ENCODE measurements at regions not wholly inside any gene's neighbourhood (a gene's known extent, or its start where the extent isn't known, plus 50 kb on each side); places are given as distances from the start of the nearest gene placed in this dataset.

DNA sequence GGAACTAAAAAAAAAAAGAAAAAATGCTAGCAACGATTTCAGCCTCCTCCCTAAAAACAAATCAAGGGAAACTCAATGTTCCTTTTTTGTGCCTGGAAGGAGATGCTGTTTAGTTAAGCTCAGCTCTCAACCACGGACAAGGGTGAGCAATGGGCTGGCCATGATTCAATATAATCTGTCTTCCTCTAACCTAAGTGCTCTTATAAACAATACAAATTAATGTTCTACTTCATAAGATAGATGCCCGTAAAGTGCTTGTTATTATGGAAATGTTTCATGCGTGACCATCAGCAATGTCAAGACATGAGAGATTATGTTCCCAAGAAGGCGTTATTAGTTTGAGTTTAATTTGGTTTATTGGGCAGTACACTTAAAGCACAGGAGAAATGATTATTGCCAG is 320.3 kb downstream of the SFMBT2 start:
- Histone ChIP-seq H3K4me1 (ENCODE audit: control insufficient read depth in 1 of 2, insufficient read depth in 2 of 2, low read length in 2 of 2) (peaks cover 0 to 11% of the 10 kb centered on the region in 2 donors), H3K27ac (ENCODE audit: low read length) (no peak overlapping the region), H3K4me3 (ENCODE audit: low read depth in 1 of 2, low read length in 2 of 2) (no peak overlapping the region), H3K9me3 (ENCODE audit: control insufficient read depth in 1 of 2, low read length in 2 of 2) (no peaks in the 10 kb centered on the region), H3K36me3 (ENCODE audit: control insufficient read depth in 1 of 2, insufficient read depth in 2 of 2, low read length in 2 of 2) (no peaks in the 10 kb centered on the region), H3K27me3 (ENCODE audit: low read depth, low read length) (no peaks in the 10 kb centered on the region)

DNA sequence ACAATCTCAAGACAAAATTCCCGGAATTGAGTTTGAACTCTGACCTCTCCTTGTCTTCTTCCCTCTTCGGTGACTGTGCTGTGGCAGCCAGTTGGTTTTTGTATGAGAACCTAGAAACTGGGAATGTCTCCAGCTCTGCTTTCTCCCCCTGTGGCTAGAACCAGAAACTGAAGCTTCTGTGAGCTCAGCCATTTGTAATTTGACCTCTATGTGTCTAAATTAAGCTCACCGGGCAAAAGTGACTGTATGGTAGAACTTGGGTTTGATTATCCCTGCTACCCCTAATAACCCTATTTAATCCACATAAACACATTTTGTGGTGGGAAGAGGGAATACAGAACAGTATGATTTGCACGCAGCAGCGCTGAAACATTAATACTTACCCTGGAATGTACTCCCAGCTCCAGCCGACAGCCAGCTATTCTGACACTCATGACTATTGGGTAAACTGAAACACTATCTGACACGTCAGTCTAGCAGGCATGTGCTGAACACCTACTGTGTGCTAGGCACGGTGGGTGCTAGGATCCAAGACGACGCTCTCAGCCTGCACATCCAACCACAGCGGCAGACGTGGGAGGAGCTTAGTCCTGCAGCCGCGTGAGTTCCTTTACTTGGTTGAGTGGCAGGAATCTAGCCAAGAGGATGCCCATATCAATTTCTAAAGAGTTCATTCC is 324.8 kb downstream of the SFMBT2 start:
- H3K4me1 ChIP-seq (ENCODE audit: control insufficient read depth in 1 of 2, insufficient read depth in 2 of 2, low read length in 2 of 2): peaks cover 0 to 17% of the 10 kb centered on the region in 2 donors

DNA sequence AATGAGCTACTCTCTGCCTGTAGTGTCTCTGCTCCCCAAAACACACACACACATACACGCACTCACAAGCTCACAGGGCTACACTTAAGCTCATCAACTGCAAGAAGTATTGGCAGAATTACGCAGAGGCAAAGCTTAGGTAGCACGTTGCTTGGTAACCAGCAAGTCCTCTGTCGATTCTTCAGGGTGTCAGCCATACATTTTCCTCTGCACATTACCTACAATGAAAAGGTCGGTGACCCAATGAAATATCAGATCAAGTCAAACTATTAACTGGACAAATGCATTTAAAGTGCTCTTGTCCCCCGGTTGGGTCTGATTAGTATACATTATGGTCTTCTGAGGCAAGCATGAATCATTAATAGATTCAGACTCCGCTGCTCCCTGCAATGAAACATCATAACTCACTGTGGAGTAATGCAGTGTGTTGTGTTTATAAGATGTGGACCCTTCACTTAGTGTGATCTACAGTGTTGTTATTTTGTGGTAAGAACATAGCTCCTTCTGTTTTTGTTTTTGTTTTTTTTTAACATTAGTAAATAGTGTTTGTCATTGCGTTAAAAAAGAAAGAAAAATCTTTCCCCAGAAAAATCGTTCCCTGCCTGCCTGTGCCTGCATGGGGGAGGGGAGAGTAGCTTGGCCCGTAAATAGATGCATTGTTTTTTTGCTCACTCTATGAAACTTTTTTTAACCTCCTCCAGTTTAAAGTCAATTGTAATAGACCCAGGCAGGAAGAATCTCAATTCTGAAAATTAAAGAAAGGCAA is 325.5 kb downstream of the SFMBT2 start:
- no peaks in the 10 kb centered on the region for H3K36me3 ChIP-seq (ENCODE audit: control insufficient read depth in 1 of 2, insufficient read depth in 2 of 2, low read length in 2 of 2)
- no peak overlapping the region for H3K4me3 ChIP-seq (ENCODE audit: low read depth in 1 of 2, low read length in 2 of 2)
- no peaks in the 10 kb centered on the region for H3K9me3 ChIP-seq (ENCODE audit: control insufficient read depth in 1 of 2, low read length in 2 of 2)
- peaks cover 0 to 17% of the 10 kb centered on the region in 2 donors for H3K4me1 ChIP-seq (ENCODE audit: control insufficient read depth in 1 of 2, insufficient read depth in 2 of 2, low read length in 2 of 2)
- H3K27ac ChIP-seq (ENCODE audit: low read length): no peak overlapping the region
- H3K27me3 ChIP-seq (ENCODE audit: low read depth, low read length): no peaks in the 10 kb centered on the region

More for the DNA sequence above, 324.8 kb downstream of the SFMBT2 start:
- Histone ChIP-seq H3K4me3 (ENCODE audit: low read depth in 1 of 2, low read length in 2 of 2) (no peak overlapping the region), H3K27ac (ENCODE audit: low read length) (no peak overlapping the region), H3K27me3 (ENCODE audit: low read depth, low read length) (no peaks in the 10 kb centered on the region), H3K36me3 (ENCODE audit: control insufficient read depth in 1 of 2, insufficient read depth in 2 of 2, low read length in 2 of 2) (no peaks in the 10 kb centered on the region), H3K9me3 (ENCODE audit: control insufficient read depth in 1 of 2, low read length in 2 of 2) (no peaks in the 10 kb centered on the region)

DNA sequence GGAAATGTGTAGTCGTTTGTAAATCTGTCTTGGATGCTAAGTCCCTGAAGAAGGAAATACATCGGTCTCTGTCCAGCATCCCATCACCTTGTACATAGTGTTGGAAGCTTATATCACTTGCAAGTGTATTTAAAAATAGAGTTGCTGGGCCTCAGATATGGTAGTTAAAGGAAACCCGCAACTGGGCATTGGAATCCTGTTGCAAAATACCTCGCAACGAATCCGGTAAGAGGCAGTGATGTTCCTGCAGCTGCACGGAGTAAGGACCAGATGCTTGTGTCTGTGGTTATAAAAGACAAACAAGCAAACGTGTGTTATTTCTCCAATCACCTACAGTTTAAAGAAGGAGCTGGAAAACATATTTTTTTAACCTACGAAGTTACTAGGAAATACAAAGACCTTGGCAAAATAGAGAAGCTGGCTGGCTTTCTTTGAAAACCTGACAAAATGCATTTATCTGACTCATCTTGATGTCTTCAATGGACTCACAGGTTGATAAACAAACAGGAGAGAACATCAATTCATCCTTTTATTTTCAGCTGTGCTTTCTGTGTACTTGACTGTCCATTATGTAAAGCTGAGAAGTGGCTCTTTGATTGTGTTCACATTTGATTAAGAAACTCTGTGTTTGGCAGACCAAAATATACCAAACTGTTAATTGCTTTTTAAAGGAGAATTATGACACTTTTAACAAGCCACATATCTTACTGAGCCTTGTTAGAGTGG is 326.4 kb downstream of the SFMBT2 start:
- peaks cover 0 to 11% of the 10 kb centered on the region in 2 donors for H3K4me1 ChIP-seq (ENCODE audit: control insufficient read depth in 1 of 2, insufficient read depth in 2 of 2, low read length in 2 of 2)
- H3K9me3 ChIP-seq (ENCODE audit: control insufficient read depth in 1 of 2, low read length in 2 of 2): no peaks in the 10 kb centered on the region
- H3K36me3 ChIP-seq (ENCODE audit: control insufficient read depth in 1 of 2, insufficient read depth in 2 of 2, low read length in 2 of 2): no peaks in the 10 kb centered on the region
- no peak overlapping the region for H3K4me3 ChIP-seq (ENCODE audit: low read depth in 1 of 2, low read length in 2 of 2)
- no peak overlapping the region for H3K27ac ChIP-seq (ENCODE audit: low read length)
- no peaks in the 10 kb centered on the region for H3K27me3 ChIP-seq (ENCODE audit: low read depth, low read length)

DNA sequence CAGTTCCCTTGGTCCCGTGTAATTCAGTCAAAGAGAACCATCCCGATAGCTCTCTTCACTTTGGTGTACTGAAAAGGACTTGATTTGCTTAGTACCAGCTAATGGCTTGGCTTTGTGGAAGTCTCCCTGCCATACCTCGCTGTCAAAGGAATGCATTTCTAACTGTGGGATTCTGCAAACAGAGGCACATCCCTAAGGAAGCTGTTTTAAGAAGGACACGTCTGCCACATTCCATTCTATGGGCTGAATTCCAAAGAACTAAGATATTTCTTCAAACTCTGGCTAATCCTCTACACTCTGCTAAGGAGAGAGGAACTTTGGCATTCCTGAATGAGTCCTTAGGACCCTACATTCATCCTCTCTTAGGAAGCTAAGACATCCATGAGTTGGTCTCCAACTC is 327.9 kb downstream of the SFMBT2 start:
- Histone ChIP-seq H3K9me3 (ENCODE audit: control insufficient read depth in 1 of 2, low read length in 2 of 2) (no peaks in the 10 kb centered on the region), H3K4me1 (ENCODE audit: control insufficient read depth in 1 of 2, insufficient read depth in 2 of 2, low read length in 2 of 2) (peaks cover 0 to 11% of the 10 kb centered on the region in 2 donors), H3K27ac (ENCODE audit: low read length) (no peak overlapping the region)

DNA sequence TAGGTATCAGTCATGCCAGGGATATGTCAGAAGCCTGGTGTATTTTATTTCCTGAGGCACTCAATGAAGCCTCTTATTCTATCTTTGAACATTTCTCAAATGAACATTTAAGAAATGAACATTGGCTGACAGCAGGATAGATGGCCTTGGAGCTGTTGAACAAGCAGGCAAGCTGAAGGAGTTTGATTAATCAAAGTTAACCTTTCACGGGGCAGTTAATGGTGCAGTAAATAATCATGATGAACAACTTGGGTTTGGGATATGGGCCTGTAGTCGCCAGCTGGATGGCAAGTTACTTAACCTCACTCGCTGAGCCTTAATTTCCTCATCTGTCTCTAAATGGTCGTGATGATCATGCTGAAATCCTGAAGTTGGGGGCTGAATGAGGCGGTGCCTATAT is 333.0 kb downstream of the SFMBT2 start:
- no peaks in the 10 kb centered on the region for H3K36me3 ChIP-seq (ENCODE audit: control insufficient read depth in 1 of 2, insufficient read depth in 2 of 2, low read length in 2 of 2)
- no peaks in the 10 kb centered on the region for H3K9me3 ChIP-seq (ENCODE audit: control insufficient read depth in 1 of 2, low read length in 2 of 2)
- H3K27me3 ChIP-seq (ENCODE audit: low read depth, low read length): no peaks in the 10 kb centered on the region
- H3K4me3 ChIP-seq (ENCODE audit: low read depth in 1 of 2, low read length in 2 of 2): no peak overlapping the region
- no peaks in the 10 kb centered on the region for H3K4me1 ChIP-seq (ENCODE audit: control insufficient read depth in 1 of 2, insufficient read depth in 2 of 2, low read length in 2 of 2)
- no peak overlapping the region for H3K27ac ChIP-seq (ENCODE audit: low read length)

More for the DNA sequence above, 327.9 kb downstream of the SFMBT2 start:
- Histone ChIP-seq H3K36me3 (ENCODE audit: control insufficient read depth in 1 of 2, insufficient read depth in 2 of 2, low read length in 2 of 2) (no peaks in the 10 kb centered on the region), H3K4me3 (ENCODE audit: low read depth in 1 of 2, low read length in 2 of 2) (no peak overlapping the region), H3K27me3 (ENCODE audit: low read depth, low read length) (no peaks in the 10 kb centered on the region)

DNA sequence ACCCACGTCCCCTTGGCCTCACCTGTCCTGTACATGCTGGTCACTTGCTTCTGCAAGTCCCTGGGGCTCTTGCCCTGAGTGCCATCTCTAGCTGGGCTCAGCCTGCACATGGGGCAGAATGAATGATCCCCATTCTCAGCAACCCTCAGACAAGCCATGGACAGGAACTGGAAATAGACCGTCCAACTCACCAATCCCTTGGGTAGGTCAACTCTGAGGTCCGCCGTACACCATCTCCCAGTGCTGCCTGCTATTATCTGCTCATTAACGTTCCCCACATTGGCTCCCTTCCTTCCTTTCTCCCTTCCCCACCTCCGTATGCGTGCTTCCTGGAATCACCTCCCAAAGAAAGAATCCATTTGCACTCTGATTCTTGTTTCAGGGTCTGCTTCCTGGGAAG is 335.0 kb downstream of the SFMBT2 start:
- Histone ChIP-seq H3K4me1 (ENCODE audit: control insufficient read depth in 1 of 2, insufficient read depth in 2 of 2, low read length in 2 of 2) (no peaks in the 10 kb centered on the region), H3K9me3 (ENCODE audit: control insufficient read depth in 1 of 2, low read length in 2 of 2) (peaks cover 0 to 5% of the 10 kb centered on the region in 2 donors), H3K27me3 (ENCODE audit: low read depth, low read length) (no peaks in the 10 kb centered on the region), H3K27ac (ENCODE audit: low read length) (no peak overlapping the region), H3K4me3 (ENCODE audit: low read depth in 1 of 2, low read length in 2 of 2) (no peak overlapping the region), H3K36me3 (ENCODE audit: control insufficient read depth in 1 of 2, insufficient read depth in 2 of 2, low read length in 2 of 2) (no peaks in the 10 kb centered on the region)

DNA sequence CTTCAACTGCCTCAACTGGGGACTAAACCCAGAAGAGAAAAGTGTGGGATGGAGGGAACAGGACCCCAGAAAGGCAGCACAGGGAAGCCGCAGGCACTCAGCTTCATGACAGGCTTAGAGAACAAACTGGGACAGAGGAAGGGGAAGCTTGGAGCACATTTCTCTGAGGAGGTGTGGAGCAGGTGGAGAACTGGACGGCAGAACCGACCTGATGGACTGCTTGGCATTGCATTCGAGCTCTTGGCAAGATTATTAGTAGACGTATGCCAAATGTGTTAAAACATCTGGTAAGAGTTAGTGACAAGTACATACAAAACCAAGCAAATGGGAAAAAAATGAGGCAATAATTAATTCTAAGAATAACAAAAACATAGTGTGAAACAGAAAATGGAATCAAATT is 335.7 kb downstream of the SFMBT2 start:
- peaks cover 0 to 5% of the 10 kb centered on the region in 2 donors for H3K9me3 ChIP-seq (ENCODE audit: control insufficient read depth in 1 of 2, low read length in 2 of 2)
- H3K4me1 ChIP-seq (ENCODE audit: control insufficient read depth in 1 of 2, insufficient read depth in 2 of 2, low read length in 2 of 2): no peaks in the 10 kb centered on the region
- H3K27ac ChIP-seq (ENCODE audit: low read length): no peak overlapping the region
- no peaks in the 10 kb centered on the region for H3K27me3 ChIP-seq (ENCODE audit: low read depth, low read length)
- H3K36me3 ChIP-seq (ENCODE audit: control insufficient read depth in 1 of 2, insufficient read depth in 2 of 2, low read length in 2 of 2): no peaks in the 10 kb centered on the region
- H3K4me3 ChIP-seq (ENCODE audit: low read depth in 1 of 2, low read length in 2 of 2): no peak overlapping the region

DNA sequence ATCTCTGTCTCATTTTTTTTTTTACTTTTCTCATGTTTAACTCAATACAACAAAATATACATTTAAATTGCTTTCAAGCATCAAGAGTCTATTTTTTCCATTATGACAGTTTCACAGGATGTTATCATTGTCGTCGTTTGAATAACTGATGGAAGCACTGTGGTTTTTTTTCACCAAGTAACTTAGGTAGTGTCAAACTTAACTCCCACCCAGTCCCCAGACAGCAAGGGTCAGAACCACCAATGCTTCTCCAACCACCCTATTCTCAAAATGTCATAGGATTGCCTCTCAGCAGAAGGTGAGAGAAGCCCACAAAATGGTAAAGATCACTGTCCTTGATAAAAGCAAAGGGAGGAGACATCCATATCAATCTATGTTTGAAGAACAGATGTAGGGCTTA is 339.4 kb downstream of the SFMBT2 start:
- Histone ChIP-seq H3K4me1 (ENCODE audit: control insufficient read depth in 1 of 2, insufficient read depth in 2 of 2, low read length in 2 of 2) (no peaks in the 10 kb centered on the region), H3K4me3 (ENCODE audit: low read depth in 1 of 2, low read length in 2 of 2) (no peak overlapping the region), H3K27ac (ENCODE audit: low read length) (no peak overlapping the region), H3K9me3 (ENCODE audit: control insufficient read depth in 1 of 2, low read length in 2 of 2) (peaks cover 0 to 5% of the 10 kb centered on the region in 2 donors), H3K36me3 (ENCODE audit: control insufficient read depth in 1 of 2, insufficient read depth in 2 of 2, low read length in 2 of 2) (no peaks in the 10 kb centered on the region), H3K27me3 (ENCODE audit: low read depth, low read length) (no peaks in the 10 kb centered on the region)

DNA sequence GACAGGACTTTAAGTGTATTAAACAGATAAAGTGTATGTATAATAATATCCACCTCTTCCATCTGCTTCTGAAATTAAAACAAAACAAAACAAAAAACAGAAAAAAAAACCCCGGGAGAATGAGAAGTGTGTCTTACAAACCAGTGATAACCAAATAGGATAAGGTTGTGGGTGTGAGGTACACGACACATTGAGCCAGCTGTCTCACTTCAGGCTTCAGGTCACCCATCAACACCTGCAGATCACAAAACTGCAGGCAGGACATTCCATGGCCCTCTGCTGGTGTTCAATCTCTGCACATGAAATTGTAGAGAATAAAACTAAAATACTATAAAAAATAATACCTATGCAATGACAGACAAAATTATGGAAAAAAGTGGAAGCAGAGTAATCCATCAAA is 339.9 kb downstream of the SFMBT2 start:
- Histone ChIP-seq H3K4me1 (ENCODE audit: control insufficient read depth in 1 of 2, insufficient read depth in 2 of 2, low read length in 2 of 2) (no peaks in the 10 kb centered on the region), H3K36me3 (ENCODE audit: control insufficient read depth in 1 of 2, insufficient read depth in 2 of 2, low read length in 2 of 2) (no peaks in the 10 kb centered on the region), H3K4me3 (ENCODE audit: low read depth in 1 of 2, low read length in 2 of 2) (no peak overlapping the region), H3K27ac (ENCODE audit: low read length) (no peak overlapping the region), H3K27me3 (ENCODE audit: low read depth, low read length) (no peaks in the 10 kb centered on the region), H3K9me3 (ENCODE audit: control insufficient read depth in 1 of 2, low read length in 2 of 2) (peaks cover 0 to 5% of the 10 kb centered on the region in 2 donors)

DNA sequence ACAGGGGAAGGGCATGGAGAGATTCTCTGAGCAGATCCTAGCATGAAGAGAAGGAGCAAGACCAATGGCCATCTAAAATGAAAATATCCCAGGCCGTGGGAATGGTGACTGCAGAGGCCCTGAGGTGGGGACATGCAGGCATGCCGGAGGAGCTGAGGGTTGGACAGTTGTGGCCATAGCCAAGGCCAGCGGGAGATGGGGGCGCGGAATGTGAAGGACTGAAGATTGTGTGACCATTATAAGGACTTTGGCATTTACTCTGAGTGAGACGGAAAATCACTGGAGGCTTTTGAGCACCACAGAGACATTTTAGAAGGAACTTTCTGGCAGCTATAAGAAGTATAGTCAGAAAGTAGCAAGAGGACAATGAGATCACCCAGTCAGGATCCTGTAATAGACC is 341.1 kb downstream of the SFMBT2 start:
- Histone ChIP-seq H3K4me1 (ENCODE audit: control insufficient read depth in 1 of 2, insufficient read depth in 2 of 2, low read length in 2 of 2) (no peaks in the 10 kb centered on the region), H3K36me3 (ENCODE audit: control insufficient read depth in 1 of 2, insufficient read depth in 2 of 2, low read length in 2 of 2) (no peaks in the 10 kb centered on the region), H3K4me3 (ENCODE audit: low read depth in 1 of 2, low read length in 2 of 2) (no peak overlapping the region), H3K9me3 (ENCODE audit: control insufficient read depth in 1 of 2, low read length in 2 of 2) (peaks cover 0 to 5% of the 10 kb centered on the region in 2 donors), H3K27ac (ENCODE audit: low read length) (no peak overlapping the region), H3K27me3 (ENCODE audit: low read depth, low read length) (no peaks in the 10 kb centered on the region)

All from muscle layer of duodenum (tissue), 2 donors.